Lower leg skin (tissue), 4 donors: ENCODE measurements at regions not wholly inside any gene's neighbourhood (a gene's known extent, or its start where the extent isn't known, plus 50 kb on each side); places are given as distances from the start of the nearest gene placed in this dataset.

Source experiments
- DNase-seq, 2 donors: peaks; one replicate each; pipeline ENCODE4 v3.0.0-alpha.2; 2019; ENCODE audit warnings: low spot score in 2 of 2
- H3K4me3 ChIP-seq: fragments of 200-600 bp; sonication (generic); 2 replicates; pipeline ENCODE4 v1.5.1; 2017; ENCODE audit warnings: mild to moderate bottlenecking, low read depth; ENCODE audit not compliant: poor library complexity, severe bottlenecking
- POLR2A ChIP-seq, 2 donors: fragments of 450-650 bp; IDR thresholded peaks; one replicate each; pipeline ENCODE4 v1.6.1; 2016 to 2017; ENCODE audit warnings: antibody characterized with exemption in 2 of 2, mild to moderate bottlenecking in 1 of 2, moderate library complexity in 1 of 2
- WGBS, 2 donors: methylation state at CpG; one replicate each; pipeline ENCODE4 v1.1.5; 2018; 5-methylcytosine and 5-hydroxymethylcytosine counted together
- intact Hi-C: fragments of 100-400 bp; cut with DNase I; formaldehyde crosslinking; loops from one replicate; pipeline ENCODE4 v1.15.0; 2023; ENCODE audit warnings: low total_unique reads
- TF ChIP-seq, protein P1 (sequence below), 3 donors: fragments of 450-650 bp; IDR thresholded peaks; one replicate each; pipeline ENCODE4 v1.5.1; 2016; ENCODE audit warnings: antibody characterized with exemption in 3 of 3, mild to moderate bottlenecking in 3 of 3, moderate library complexity in 2 of 3

DNA sequence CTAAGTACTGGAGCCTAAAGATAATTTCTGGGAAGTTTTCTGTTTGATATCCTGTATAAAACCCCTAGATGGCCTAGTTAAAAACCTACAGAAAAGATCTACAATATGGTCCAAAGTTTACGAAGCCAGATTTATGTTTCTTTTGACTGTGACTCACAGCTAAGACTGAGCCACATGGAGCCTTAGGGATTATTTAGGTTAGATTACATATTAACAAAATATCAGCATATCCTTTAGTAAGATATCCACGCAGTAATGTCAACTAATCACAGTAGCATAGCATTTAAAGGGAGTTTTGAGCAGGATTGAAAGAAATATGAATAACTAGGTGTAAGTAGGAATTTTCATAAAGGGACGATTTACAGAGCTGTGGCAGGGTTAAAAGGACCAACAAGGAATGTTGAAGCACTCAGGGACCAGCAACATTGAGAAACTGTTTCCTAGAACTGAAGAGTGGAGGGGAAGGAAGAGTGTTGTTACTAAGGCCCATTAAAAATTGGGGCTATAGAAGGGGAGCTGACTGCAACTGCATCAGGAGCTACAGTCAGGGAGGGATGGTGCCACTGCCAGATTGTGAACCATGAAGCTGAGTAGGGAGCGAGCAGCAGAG lies 155.5 kb downstream of the DACT1 start:
- no peak for DNase-seq
- WGBS, 2 donors = 87 to 88% methylated on average over 4 of the region's 4 CpGs
- no peak overlapping the region for H3K4me3 ChIP-seq
- TF ChIP-seq POLR2A (IDR thresholded peaks at IDR 0.05) = no peak
- TF ChIP-seq, protein P1, sequence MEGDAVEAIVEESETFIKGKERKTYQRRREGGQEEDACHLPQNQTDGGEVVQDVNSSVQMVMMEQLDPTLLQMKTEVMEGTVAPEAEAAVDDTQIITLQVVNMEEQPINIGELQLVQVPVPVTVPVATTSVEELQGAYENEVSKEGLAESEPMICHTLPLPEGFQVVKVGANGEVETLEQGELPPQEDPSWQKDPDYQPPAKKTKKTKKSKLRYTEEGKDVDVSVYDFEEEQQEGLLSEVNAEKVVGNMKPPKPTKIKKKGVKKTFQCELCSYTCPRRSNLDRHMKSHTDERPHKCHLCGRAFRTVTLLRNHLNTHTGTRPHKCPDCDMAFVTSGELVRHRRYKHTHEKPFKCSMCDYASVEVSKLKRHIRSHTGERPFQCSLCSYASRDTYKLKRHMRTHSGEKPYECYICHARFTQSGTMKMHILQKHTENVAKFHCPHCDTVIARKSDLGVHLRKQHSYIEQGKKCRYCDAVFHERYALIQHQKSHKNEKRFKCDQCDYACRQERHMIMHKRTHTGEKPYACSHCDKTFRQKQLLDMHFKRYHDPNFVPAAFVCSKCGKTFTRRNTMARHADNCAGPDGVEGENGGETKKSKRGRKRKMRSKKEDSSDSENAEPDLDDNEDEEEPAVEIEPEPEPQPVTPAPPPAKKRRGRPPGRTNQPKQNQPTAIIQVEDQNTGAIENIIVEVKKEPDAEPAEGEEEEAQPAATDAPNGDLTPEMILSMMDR (IDR thresholded peaks at IDR 0.05) = no peak
- intact Hi-C loops = no loop called here

DNA sequence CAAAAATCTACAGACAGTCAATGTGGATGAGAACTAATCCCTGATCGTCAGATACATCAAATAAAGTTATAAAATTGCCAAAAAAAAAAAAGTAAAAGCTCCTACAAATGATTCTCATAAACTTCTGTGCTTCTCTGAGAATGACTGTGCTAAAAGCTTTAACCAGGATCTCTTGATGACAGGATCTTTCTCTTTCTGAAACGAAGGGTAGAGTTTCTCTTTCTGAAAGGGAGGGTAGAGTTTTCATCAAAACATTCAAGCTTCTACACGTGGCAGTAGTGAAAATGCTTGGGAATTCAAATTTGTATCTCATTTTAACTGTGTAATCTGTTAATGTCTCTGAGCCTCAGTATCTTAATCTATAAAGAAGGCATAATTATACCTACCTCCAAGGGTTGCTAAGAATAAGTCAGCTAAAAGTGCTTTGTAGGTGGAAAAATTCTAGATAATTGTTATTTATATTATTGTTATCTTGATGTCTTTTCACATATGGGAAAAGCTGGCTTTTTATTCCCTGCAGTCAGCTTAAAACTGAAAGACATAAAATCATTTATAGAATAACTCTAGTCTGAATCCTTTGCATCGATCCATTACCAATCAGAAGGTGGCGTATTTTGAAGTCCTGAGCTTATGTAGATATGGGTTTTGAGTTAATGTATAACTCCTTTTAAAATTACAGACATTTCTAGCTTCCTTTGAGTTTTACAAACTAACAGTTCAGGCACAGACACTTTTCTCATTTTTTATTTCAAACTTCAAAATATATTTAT lies 157.4 kb downstream of the DACT1 start:
- no peak overlapping the region for H3K4me3 ChIP-seq
- intact Hi-C loops = no loop called here
- TF ChIP-seq, protein P1 (IDR thresholded peaks at IDR 0.05) = no peak
- TF ChIP-seq POLR2A (IDR thresholded peaks at IDR 0.05) = no peak
- no peak for DNase-seq
- whole genome bisulfite sequencing, 2 donors = 52 to 63% methylated on average over 5 of the region's 5 CpGs

DNA sequence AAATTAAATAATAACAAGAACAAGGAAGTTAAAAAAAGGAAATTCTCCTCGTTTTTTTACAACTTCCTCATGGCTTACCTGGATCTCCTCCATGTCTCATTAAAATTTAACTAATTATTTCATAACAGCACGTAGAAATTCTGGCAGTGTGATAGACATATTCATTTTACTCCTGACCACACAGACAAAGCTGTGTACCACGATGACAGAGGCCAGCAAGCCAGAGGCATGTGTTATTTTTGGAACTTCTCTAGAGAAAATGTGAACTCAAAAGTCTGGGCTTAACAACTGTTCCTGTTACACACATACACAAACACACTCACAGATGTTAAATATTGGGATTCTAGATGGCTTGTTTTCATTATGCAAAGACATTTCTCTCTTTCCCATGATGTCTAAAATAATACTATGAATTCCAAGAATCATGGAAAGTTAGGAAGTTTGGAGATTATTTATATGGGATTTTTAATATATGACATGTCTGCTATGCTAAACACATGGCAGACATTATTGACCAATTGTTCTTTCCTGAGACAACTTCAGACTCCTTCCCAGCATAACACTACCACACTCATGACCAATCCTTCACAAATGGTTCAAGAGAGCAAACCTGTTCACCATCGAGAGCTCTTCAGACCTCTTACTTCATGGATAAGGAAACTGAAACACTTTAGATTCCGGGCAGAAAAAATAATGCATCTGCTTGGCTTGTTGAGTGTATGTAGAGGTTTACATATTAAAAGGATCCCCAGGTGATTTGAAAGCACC lies 158.7 kb downstream of the DACT1 start:
- WGBS, 2 donors = 24 to 31% methylated on average over 5 of the region's 5 CpGs
- no peak for DNase-seq
- intact Hi-C loops = no loop called here
- TF ChIP-seq, protein P1 (IDR thresholded peaks at IDR 0.05) = no peak
- no peak for TF ChIP-seq POLR2A (IDR thresholded peaks at IDR 0.05)
- H3K4me3 ChIP-seq = no peak overlapping the region

- 41 to 57% methylated on average over 4 of the region's 4 CpGs for WGBS, 2 donors
- TF ChIP-seq, protein P1 (IDR thresholded peaks at IDR 0.05) = no peak
- TF ChIP-seq POLR2A (IDR thresholded peaks at IDR 0.05) = no peak
- H3K4me3 ChIP-seq = no peak overlapping the region
- no peak for DNase-seq
- intact Hi-C loops = no loop called here
Observed at GRCh38 chr14:58797010-58797429, 159.3 kb downstream of the DACT1 start.

DNA sequence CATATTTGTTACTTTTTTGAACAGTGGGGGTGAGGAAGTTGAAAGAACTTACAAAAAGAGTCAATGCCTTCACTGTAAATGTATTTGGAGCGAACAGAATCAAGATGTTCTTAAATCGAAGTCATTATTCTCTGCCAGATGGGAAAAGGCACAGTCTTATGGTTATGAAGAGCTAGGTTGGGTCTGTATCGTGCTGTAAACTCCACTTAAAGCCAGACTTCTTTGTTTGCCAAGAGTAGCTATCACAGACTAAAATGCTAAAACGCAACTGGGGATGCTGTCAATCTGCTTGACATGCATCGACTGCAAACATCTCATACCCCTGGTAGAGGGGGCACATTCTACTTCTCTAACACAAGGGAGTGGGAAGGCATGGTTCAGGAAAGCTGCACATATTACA lies 160.4 kb downstream of the DACT1 start:
- TF ChIP-seq POLR2A (IDR thresholded peaks at IDR 0.05) = no peak
- TF ChIP-seq, protein P1 (IDR thresholded peaks at IDR 0.05) = no peak
- intact Hi-C loops = no loop called here
- WGBS, 2 donors = 70 to 91% methylated on average over 5 of the region's 5 CpGs
- no peak overlapping the region for H3K4me3 ChIP-seq
- no peak for DNase-seq
